GM21576 (cell line): ENCODE measurements at regions not wholly inside any gene's neighbourhood (a gene's known extent, or its start where the extent isn't known, plus 50 kb on each side); places are given as distances from the start of the nearest gene placed in this dataset.
A peak's percentile ranks its signal among the peaks of the same experiment; 100 is the strongest.
"Not testable (repeated sequence)": the region's sequence is repeated elsewhere in the genome, so short reads cannot be mapped to it uniquely, and the experiment has no call there.

Source experiments
- ATAC-seq: cut with Tn5 transposase; IDR thresholded peaks from one replicate; pipeline ENCODE4 v1.9.1; 2021; ENCODE audit warnings: mild to moderate bottlenecking, moderate library complexity; ENCODE audit not compliant: unreplicated experiment

- ATAC-seq = no peak
Observed at GRCh38 chr10:31123946-31124345, 92.3 kb upstream of the ZNF438 start.

GRCh38 chr10:31124852-31125251 lies 93.2 kb upstream of the ZNF438 start:
- no peak for ATAC-seq

GRCh38 chr10:31125789-31126188 lies 94.1 kb upstream of the ZNF438 start:
- ATAC-seq = no peak

GRCh38 chr10:31126593-31126992 lies 94.9 kb upstream of the ZNF438 start:
- ATAC-seq = no peak

- no peak for ATAC-seq
Observed at GRCh38 chr10:31128536-31128935, 96.9 kb upstream of the ZNF438 start.

- ATAC-seq = no peak
Observed at GRCh38 chr10:31129271-31129670, 97.6 kb upstream of the ZNF438 start.

GRCh38 chr10:31129880-31130405 lies 98.3 kb upstream of the ZNF438 start:
- ATAC-seq = no peak

- no peak for ATAC-seq
Observed at GRCh38 chr10:31130406-31130805, 98.7 kb upstream of the ZNF438 start.

- ATAC-seq = no peak
Observed at GRCh38 chr10:31131251-31131650, 99.6 kb upstream of the ZNF438 start.

GRCh38 chr10:31132681-31133244 lies 101.1 kb upstream of the ZNF438 start:
- no peak for ATAC-seq

GRCh38 chr10:31133251-31133791 lies 101.7 kb upstream of the ZNF438 start:
- ATAC-seq = no peak

GRCh38 chr10:31133792-31134310 lies 102.2 kb upstream of the ZNF438 start:
- ATAC-seq = peak; percentile 47

- ATAC-seq = peak; percentile 39
Observed at GRCh38 chr10:31134311-31134952, 102.8 kb upstream of the ZNF438 start.

- no peak for ATAC-seq
Observed at GRCh38 chr10:31135171-31135570, 103.5 kb upstream of the ZNF438 start.

- not testable (repeated sequence) for ATAC-seq
Observed at GRCh38 chr10:31135791-31136190, 104.1 kb upstream of the ZNF438 start.

- ATAC-seq = no peak
Observed at GRCh38 chr10:31136386-31136785, 104.7 kb upstream of the ZNF438 start.

- no peak for ATAC-seq
Observed at GRCh38 chr10:31136930-31137885, 105.5 kb upstream of the ZNF438 start.

- no peak for ATAC-seq
Observed at GRCh38 chr10:31138026-31138553, 106.4 kb upstream of the ZNF438 start.

- ATAC-seq = no peak
Observed at GRCh38 chr10:31139497-31139896, 107.8 kb upstream of the ZNF438 start.

- no peak for ATAC-seq
Observed at GRCh38 chr10:31140716-31141115, 109.1 kb upstream of the ZNF438 start.

GRCh38 chr10:31142026-31142425 lies 110.4 kb upstream of the ZNF438 start:
- no peak for ATAC-seq
